22Rv1 (cell line): ENCODE measurements at regions not wholly inside any gene's neighbourhood (a gene's known extent, or its start where the extent isn't known, plus 50 kb on each side); places are given as distances from the start of the nearest gene placed in this dataset.

Experiments
- H3K27ac ChIP-seq: fragments of 450-650 bp; 2 replicates; pipeline ENCODE4 v1.5.1; 2017
- CTCF ChIP-seq: fragments of 450-650 bp; IDR thresholded peaks from 2 replicates; pipeline ENCODE4 v1.5.1; 2017; ENCODE audit warnings: mild to moderate bottlenecking
- ZFX ChIP-seq: fragments of 450-650 bp; IDR thresholded peaks from 2 replicates; pipeline ENCODE4 v1.6.1; 2017; ENCODE audit warnings: antibody characterized with exemption, borderline replicate concordance

GRCh38 chr21:27693376-27693775, 726.5 kb upstream of the ADAMTS5 start:
- H3K27ac ChIP-seq: no peak overlapping the region
- TF ChIP-seq ZFX: no peak
- no peak for TF ChIP-seq CTCF

- no peak overlapping the region for H3K27ac ChIP-seq
- TF ChIP-seq CTCF (no peak), ZFX (no peak)
These were observed 724.6 kb upstream of the ADAMTS5 start for GRCh38 chr21:27691516-27691915.

GRCh38 chr21:27691006-27691405, 724.1 kb upstream of the ADAMTS5 start:
- TF ChIP-seq CTCF (no peak), ZFX (no peak)

GRCh38 chr21:27690426-27690825, 723.5 kb upstream of the ADAMTS5 start:
- no peak overlapping the region for H3K27ac ChIP-seq
- TF ChIP-seq ZFX (no peak), CTCF (no peak)

More at GRCh38 chr21:27691006-27691405, 724.1 kb upstream of the ADAMTS5 start:
- H3K27ac ChIP-seq: no peak overlapping the region

GRCh38 chr21:27688773-27689172, 721.9 kb upstream of the ADAMTS5 start:
- TF ChIP-seq ZFX (no peak), CTCF (no peak)
- H3K27ac ChIP-seq: no peak overlapping the region

GRCh38 chr21:27683292-27683691, 716.4 kb upstream of the ADAMTS5 start:
- no peak overlapping the region for H3K27ac ChIP-seq
- TF ChIP-seq CTCF: no peak
- TF ChIP-seq ZFX: no peak

GRCh38 chr21:27681841-27682240, 715.0 kb upstream of the ADAMTS5 start:
- H3K27ac ChIP-seq: no peak overlapping the region
- TF ChIP-seq CTCF (no peak), ZFX (no peak)
